Breast epithelium (tissue), 3 donors: ENCODE measurements at regions not wholly inside any gene's neighbourhood (a gene's known extent, or its start where the extent isn't known, plus 50 kb on each side); places are given as distances from the start of the nearest gene placed in this dataset.

Experiments
- CTCF ChIP-seq, 3 donors: fragments of 450-650 bp; IDR thresholded peaks; one replicate each; pipeline ENCODE4 v1.5.1; 2016 to 2017; ENCODE audit warnings: antibody characterized with exemption in 3 of 3, mild to moderate bottlenecking in 3 of 3, moderate library complexity in 3 of 3
- POLR2AphosphoS5 ChIP-seq, 3 donors: sonication (generic); formaldehyde crosslinking; IDR thresholded peaks; one replicate each; pipeline ENCODE4 v1.6.1; 2017; ENCODE audit warnings: antibody characterized with exemption in 3 of 3

GRCh38 chr2:14423145-14423906 lies 209.2 kb upstream of the LRATD1 start:
- no peak for TF ChIP-seq CTCF (IDR thresholded peaks at IDR 0.05)
- TF ChIP-seq POLR2AphosphoS5 (IDR thresholded peaks at IDR 0.05), result no peak
